NCI-H1930 (cell line): ENCODE measurements at regions not wholly inside any gene's neighbourhood (a gene's known extent, or its start where the extent isn't known, plus 50 kb on each side); places are given as distances from the start of the nearest gene placed in this dataset.
"Not testable (repeated sequence)": the region's sequence is repeated elsewhere in the genome, so short reads cannot be mapped to it uniquely, and the experiment has no call there.

Experiments
- DNase-seq, 2 experiments: peaks; one replicate each; lab custom pipeline; 2025; lab: John Stamatoyannopoulos, UW

DNA sequence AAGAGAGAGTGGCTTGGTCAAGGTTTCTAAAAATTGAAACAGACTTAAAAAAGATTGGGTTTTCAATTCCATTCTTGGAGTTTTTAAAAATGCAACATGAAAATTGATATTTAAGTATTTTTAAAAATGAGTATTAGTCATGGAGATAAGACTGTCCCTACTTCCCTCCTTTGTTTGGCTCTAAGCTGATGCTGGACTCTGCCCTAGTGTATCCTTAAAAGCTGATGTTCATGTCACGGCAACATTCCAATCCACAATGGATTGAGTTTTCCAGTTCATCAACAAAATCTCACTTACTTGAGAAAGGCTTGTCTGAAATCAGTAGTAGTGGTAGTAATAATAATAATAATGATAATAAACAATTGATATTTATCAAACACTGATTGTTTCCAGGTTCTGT lies 119.0 kb upstream of the SLC38A2 start:
- DNase-seq: no peak

DNA sequence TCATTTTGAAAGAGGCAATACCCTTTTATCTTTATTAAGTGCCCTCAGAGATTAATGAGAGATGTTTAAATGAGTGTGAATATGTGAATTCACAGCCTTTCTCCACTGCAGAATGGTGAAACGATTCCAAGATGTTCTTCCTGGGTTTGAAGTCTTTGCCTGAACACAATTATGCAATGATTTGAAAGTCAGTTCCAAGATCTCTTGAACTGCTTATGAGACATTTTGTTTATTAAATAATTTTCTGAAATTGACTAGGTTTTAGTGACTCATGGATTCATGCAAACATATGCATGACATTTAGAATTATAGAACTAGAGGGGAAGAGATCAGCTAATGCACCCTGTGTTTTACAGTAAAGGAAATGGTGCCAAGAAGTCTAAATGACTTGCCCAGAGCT lies 118.1 kb upstream of the SLC38A2 start:
- no peak for DNase-seq

DNA sequence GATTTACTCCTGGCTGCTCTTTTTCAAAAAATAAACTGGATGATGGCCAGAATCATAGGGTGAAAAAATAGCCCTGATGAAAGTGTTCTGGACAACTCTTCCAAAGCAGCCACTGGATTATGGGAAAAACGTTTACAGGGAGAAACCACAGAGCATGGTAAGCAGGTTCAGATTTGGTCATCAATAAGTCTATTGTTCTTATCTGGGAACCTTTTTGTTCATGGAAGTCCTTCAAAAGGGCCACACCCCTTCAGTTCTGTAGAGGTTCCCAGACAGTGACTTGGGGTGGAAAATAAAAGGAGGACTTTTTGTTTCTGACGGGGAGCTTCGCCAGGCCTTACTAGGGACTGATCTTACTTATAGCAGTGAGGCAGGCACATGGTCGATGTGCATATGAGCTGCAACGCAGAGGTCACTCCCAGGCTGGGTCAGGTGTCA lies 117.4 kb upstream of the SLC38A2 start:
- DNase-seq: no peak

DNA sequence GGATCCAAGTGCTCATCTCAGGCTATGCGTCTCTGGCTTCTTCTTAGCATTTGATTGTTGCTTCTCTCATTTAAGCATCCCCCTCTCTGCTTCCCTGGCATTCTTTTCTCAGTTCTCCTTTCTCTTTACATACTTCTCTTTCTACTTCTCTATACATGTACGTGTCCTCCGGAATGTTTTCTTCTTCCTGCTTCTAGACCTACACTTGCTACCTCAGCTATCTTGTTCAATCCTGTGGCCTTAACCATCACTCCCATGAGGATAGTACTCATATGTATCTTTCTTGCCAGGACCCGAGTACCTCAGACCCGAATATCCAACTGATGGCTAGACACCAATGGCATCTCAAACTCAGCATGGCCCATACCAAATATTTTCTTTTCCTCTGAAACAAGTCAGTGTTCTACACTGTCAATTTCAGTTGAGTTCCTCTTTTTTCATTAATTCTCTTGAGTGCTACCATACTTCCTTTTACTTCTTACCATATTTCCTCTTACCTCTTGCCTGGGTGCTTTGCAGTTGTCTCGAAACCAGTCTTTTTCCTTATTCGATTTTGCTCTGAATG lies 115.1 kb upstream of the SLC38A2 start:
- DNase-seq: no peak

DNA sequence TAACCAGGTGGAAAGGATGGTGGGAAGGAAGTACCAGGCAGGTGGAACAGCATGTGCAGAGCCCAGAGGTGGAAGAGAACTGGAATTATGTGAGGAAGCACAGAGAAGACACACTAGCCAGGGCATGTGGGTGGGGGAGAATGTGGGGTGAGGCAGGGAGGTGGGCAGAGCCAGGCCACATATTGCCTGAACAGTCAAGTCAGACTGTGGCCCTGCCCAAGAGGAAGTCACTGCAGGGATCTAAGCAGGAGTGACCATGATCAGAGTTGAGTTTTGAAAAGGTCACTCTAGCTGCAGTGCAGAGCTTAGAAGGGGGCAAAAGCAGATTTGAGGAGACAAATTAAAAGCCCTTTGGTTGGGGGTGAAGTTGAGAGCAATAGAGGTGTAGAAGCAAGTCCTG lies 114.0 kb upstream of the SLC38A2 start:
- no peak for DNase-seq

DNA sequence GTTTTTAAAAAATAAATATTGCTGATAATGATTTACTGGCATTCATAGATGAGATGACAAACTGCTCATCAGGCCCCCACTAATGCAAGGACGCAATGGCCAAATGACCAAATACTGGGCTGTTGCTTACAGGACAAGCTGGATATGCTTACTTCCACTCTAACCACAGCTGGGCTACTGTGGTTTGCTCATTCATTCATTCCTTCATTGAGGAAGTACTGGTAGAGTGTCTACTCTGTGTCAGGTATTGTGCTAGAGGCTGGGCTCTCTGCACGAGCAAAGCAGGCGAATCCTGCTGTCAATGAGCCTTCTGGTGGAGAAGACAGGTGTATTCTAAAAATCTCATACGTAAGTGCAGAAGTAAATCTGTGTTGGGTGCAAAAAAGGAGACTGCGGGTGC lies 113.3 kb upstream of the SLC38A2 start:
- DNase-seq: no peak

DNA sequence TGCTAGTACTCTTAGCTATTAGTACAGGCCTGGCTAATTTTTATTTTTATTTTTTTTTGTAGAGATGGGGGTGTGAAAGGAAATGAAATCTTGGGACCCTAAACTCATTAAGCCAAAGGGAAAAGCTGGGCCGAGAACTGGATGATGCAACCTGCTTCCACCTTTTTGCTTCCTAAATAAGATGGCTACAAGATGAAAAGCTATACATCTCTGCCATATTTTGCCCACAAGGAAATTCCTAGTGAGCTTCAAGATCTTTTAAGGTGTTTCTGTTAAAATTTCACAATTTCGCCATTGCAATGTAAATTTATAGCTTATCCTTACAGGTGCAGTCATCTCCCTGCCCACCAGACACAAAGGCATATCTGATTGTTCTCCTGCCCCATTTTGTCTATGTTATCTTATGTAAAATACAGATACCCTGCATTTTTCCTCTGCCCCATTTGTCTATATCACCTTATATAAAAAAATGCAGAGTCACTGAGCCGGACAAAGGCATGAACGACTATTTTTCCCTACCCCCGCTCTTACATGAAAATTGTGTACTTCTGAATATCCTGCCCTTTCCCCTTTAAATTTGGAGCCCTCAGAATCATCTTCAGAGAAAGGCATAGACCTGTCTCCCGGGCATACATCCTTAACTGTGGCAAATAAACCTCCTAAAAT lies 112.0 kb upstream of the SLC38A2 start:
- no peak for DNase-seq

DNA sequence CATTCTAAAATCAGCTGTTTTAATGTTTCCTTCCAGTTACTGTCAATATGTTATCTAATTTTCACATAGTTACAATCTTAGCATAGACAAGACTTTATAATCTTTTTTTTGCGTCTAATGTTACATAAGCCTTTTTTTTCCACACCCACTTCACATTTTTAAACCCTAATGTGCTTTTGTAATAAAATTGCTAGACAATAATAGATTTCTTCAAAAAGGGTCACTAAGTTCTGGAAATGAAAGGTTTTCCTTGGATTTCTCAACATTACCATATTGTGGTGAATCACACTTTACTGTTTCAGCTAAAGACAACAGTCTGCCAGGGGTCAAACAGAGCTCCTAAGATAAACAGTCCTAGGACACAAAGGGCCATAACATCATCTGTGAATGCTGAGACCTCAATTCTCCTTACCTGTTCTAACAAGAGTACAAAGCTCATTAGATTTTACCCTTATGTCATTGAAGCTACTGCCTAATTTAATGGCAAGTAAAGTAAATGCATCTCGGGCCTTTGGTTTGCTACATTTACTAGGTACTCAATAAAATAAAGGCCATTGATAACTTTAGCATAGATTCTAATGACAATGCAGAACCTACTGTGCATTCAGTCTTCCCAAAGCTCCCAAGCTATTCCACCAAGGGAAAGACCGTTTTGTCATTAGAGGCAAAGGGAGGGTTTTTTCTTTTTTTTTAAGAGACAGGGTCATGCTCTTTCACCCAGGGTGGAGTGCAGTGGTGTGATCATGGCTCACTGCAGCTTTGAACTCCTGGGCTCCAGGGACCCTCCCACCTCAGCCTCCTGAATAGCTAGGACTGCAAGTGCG lies 111.2 kb upstream of the SLC38A2 start:
- DNase-seq: no peak

DNA sequence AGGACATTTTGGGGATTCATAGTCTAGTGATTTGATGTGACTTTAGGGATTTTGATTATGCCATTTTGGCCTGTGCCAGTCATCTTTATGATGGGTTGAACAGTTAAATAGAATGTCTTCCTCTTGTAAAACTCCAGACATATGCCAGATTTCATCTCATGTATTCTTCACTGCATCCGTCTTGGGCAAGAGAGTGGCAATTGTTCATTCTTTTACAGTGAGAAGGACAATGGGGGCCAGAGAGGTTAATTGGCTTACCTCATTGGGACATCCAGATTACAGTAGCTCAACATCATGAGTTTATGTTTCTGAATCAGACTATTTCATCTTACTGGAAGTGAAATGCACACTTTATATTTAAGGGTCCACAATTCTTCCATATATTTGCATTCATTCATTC lies 108.2 kb upstream of the SLC38A2 start:
- no peak for DNase-seq

DNA sequence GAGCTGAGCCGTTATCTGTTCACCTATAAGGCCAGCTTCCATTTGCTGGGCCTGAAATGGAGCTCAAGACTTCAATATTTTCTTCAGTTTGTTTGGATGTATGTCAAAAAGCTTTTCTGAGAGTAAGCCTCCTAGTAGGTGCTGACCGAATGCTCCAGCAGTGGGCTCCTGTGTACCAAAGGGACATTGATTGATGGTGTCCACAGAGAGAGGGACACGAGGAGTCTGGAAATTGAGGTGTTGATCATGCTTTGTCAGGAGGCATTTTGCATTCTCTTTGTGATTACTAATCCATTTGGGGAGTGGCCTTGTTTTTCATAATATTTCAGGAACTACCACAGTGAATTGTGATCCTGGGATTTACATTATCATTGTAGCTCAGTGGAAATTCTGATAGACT lies 107.7 kb upstream of the SLC38A2 start:
- DNase-seq: no peak

DNA sequence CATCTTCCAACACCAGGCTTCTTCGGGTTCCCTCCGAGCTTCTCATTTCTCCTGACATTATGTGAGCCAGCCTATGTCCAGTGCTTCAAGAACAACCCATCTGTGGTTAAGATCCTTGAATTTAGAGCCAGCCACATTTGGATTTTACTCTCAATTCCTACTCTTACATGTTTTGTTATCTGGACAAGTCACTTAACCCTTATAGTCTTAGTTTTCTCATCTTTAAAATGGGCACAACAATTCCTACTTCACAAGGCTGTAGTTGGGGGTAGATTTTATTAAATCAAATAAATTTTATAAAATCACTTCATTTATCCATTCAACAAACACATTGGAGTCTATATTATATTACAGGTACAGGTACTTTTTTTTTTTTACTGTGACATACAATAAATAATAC lies 105.5 kb upstream of the SLC38A2 start:
- DNase-seq: no peak

DNA sequence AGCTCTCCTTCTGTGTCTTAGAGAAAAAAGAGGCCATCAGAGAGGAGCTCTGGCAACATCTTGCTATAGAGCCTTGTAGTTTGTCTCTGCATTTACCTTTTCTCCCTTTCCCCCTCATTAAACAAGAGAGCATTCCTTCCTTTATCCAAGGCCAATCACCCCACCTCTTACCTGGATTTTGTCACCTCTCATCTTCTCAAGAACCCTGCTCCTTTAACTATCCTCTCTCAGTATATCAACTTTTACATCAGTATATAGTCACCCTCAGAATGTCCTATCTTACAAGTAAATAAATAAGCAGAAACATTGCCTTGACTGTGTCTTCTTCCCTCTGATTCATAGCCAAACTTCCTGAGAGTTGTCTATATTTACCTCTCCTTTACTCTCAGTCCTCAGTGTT lies 105.0 kb upstream of the SLC38A2 start:
- no peak for DNase-seq

DNA sequence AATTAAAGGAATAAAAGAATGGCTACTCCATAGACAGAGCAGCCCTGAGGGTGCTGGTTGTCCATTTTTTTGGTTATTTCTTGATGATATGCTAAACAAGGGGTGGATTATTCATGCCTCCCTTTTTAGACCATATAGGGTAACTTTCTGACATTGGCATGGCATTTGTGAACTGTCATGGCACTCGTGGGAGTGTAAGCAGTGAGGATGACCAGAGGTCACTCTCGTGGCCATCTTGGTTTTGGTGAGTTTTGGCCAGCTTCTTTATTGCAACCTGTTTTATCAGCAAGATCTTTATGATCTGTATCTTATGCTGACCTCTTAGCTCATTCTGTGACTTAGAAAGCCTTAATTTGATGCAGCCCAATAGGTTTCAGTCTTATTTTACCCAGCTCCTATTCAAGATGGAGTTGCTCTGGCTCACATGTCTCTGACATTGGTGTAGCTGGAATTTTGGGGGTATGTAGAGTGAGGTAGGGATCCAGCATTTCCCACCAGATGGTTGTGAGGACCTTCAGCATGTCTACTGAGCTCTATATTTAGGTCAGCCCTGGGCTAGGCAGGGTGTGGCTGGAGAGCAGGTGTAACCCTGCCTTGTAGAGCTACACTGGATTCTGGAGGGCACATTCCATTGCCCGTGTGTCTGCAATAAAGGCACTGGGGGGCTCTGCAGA lies 103.5 kb upstream of the SLC38A2 start:
- DNase-seq: no peak

DNA sequence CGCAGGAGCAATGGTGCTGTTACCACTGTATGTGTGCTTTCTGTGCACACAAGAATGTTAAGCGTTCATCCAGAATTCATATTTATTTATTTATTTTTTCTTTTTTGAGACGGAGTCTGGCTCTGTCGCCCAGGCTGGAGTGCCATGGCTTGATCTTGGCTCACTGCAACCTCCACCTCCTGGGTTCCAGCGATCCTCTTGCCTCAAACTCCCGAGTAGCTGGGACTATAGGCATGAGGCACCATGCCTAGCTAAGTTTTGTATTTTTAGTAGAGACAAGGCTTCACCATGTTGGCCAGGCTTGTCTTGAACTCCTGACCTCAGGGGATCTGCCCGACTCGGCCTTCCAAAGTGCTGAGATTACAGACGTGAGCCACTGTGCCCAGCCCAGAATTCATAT lies 101.8 kb upstream of the SLC38A2 start:
- DNase-seq: not testable (repeated sequence)

DNA sequence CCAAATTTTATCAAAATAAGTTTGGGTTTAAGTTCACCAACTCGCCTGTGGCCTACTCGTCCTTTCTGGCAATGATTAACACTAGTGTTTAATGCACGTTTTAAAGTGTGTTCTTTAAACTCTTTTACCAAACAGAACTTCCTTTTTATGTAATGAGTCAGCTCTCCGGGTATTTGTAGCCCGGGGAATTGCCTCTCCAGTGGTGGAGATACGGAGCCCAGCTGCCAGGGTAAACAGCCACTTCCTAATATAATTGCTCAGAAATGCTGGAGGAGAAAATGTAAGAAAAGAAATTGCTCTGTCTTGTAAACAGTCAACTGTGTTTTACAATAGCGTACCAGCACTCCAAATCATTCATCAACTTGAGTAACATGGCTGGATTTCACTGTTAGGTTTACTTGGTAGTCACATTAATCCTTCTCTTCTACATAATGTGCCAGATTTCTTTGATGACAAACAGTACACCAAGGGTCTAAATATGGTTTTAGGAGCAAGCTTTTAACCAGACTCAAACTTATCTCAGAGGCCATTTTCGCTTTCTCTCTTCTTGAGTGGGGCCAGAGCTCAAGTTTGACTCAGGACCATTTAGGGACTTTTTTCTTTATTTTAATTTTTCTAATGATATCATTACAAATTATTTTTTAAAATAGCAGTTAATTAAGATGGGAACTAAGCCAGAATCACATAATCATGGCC lies 101.2 kb upstream of the SLC38A2 start:
- no peak for DNase-seq

DNA sequence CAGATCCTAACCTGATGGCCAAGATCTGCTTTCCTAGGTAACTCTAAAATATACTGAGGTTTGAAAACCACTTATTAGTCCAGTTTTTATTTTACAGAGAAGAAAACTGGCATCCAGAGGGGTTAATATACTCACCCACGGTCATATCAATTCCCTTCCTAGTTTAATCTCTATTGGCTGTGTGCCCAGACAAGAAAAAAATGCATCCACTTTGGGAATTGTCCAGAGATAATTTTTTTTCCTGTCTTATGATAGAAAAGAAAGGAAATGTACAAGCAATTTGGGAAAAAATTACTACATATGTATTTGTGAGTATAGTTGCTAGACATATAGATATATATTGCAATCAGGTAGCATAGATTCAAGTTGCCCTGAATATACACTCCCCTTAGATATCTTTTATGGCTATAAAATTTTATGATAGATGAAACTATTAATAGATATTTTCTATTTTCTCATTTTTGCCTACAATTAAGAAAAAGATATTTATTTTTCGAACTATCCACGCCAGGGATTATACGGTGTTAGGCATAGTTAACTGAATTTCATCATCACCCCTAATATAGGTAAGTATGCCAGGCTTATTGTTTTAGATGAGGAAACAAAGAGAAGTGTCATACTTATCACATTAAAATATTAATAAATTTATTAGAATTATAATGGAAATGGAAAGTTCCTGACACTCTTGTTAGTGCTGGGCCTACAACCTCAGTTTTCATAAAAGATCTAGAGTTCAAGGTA lies 100.5 kb upstream of the SLC38A2 start:
- DNase-seq: no peak

DNA sequence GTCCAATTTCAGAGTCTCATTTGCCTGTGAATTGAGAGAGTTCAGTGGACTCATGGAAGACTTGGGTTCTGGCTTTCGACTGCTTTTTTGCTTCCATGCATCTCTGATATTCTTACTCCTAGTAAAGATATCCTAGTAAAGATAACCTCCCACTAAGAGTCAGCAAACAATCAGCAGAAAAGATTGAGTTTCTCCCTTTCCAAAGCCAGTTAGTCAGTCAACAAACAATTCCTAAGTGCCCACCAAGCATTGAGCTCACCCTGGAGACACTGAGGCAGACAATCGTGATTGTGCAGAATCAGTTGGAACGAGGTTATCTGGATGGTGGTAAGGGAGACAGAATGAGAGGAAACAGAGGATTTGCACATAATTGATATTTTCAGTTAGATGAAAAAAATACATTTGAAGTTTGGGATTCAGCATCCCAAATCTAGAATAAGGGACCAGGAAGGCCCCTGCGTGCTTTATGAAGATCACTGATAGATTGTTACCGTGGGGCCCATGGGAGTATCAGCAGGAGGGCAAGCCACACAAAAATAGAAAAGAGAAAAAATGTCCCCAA lies 99.7 kb upstream of the SLC38A2 start:
- DNase-seq: no peak

DNA sequence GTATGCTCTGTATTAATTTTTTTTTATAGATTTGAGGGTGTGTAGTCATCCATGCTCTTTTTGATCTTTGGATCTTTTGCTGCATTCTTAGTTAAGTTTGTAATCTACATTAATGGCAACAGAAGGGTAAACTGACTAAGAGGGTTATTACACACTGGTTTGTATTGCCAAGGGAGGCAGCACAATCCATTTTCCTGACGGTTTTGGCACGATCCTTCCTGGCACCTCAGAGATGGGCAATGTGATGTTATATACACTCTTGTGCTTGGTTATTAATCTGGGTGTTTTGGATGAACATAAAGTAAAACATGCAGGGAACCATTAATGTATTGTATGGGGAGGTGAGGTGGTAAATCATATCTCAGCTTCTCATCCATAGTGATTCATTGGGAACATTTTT lies 98.8 kb upstream of the SLC38A2 start:
- DNase-seq: no peak

DNA sequence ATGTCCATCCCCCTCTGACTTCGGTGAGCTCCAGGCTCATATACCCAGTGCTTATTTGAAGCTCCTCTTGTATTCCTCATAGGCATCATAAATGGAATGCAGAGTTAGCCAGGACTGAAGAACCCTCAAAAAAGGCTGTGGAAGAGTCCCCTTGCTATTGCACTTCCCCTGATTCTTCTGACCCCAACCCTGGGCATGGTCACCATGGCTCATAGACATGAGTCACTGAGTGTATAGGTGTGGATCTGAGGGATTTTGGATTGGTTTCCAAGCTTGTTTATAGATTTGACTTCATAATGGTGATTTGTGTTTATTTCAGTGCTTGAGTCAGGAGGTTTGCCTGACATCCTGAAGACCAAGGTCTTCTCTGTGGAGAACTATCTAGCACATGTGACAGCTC lies 98.4 kb upstream of the SLC38A2 start:
- DNase-seq: no peak

DNA sequence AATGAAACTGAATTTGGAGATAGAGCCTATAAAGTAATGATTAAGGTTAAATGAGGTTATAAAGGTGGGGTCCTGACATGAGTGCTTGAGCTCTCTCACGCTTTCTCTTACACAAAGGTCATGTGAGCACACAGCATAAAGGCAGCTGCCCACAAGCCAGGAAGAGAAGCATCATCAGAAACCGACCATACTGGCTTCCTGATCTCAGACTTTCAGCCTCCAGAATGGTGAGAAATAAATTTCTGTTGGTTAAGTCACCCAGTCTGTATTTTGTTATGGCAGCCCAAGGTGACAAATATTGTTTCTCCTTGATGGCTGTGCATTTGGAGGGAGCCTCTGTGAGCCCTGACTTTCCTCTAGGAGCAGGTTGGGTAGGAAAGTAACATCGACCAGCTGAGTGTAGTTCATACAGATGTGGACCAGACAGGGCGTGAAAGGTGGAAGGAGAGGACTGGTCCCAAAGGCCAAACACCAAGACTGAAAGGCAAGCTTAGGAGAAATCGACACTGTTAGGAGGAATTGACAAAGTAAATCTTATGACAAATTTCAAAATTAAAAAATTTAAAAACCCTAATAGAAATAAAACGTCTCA lies 97.6 kb upstream of the SLC38A2 start:
- DNase-seq: no peak

DNA sequence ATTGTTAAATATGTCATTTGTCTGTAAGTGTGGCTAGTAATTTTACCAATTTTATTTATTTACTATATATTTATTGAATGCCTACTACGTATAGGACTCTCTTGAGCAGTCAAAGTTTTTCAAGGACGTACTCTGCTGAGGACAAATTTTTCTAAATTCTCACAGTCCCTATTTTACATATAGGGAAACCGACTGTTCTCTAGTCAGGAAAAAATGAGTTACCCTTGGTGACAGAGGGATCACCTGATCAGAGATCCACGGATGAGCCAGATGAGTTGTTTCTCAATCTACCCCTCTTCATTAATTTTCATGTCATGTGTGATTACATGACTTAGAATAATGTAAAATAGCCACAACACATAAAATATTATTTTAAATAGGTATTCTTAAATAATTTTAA lies 96.2 kb upstream of the SLC38A2 start:
- no peak for DNase-seq
